HCT116 (cell line): ENCODE measurements at regions not wholly inside any gene's neighbourhood (a gene's known extent, or its start where the extent isn't known, plus 50 kb on each side); places are given as distances from the start of the nearest gene placed in this dataset.

Experiments
- ATAC-seq: fragments of 200-7000 bp; cut with Tn5 transposase; 2 replicates; pipeline ENCODE4 v1.9.1; 2020; ENCODE audit warnings: mild to moderate bottlenecking, moderate library complexity
- BruUV-seq: library from RNA; stranded (reverse); fragments of 400-500 nt; replicated peaks from 2 replicates; lab custom pipeline; 2021; lab: Mats Ljungman, UMichigan
- CTCF ChIA-PET: fragments of 300-600 bp; sonication (Branson Sonifier 250); formaldehyde crosslinking; loops from one replicate; lab custom pipeline; 2021; ENCODE audit warnings: antibody characterized with exemption; lab: Charles Lee
- POLR2A ChIA-PET: fragments of 300-600, 350-600 bp; sonication (Branson Sonifier 250); formaldehyde crosslinking; loops from one replicate; lab custom pipeline; 2021; ENCODE audit warnings: antibody characterized with exemption; lab: Charles Lee
- RAD21 ChIA-PET, 2 experiments: fragments of 300-600 bp; sonication (Branson Sonifier 250); formaldehyde crosslinking; loops; one replicate each; lab custom pipeline; 2023; ENCODE audit warnings: low total read pairs in 2 of 2; ENCODE audit not compliant: uncharacterized antibody in 2 of 2, unreplicated experiment in 2 of 2, low non-redundant PET in 1 of 2; lab: Charles Lee
- DNase-seq: peaks from one replicate; pipeline ENCODE4 v3.0.0-alpha.2; 2010; ENCODE audit warnings: low read depth, low spot score
- H2AFZ ChIP-seq: fragments of 200-600 bp; shearing (Covaris generic), sonication (generic); 2 replicates; pipeline ENCODE4 v1.6.1; 2017; ENCODE audit warnings: low read depth, mixed run types, mixed read lengths, antibody characterized with exemption, low read length; ENCODE audit not compliant: poor library complexity, severe bottlenecking
- H3K27ac ChIP-seq: 2 replicates; pipeline ENCODE4 v1.5.1; 2012; ENCODE audit warnings: low read depth, low read length
- H3K27me3 ChIP-seq: fragments of 200-600 bp; sonication (generic); 2 replicates; pipeline ENCODE4 v1.6.1; 2016; ENCODE audit warnings: mixed run types, low read length, mixed read lengths; ENCODE audit not compliant: insufficient read depth
- H3K36me3 ChIP-seq, 2 experiments: fragments of 200-500 bp in 1 of 2; fragments of 200-600 bp in 1 of 2; sonication (Bioruptor generic) in 1 of 2; sonication (generic) in 1 of 2; 2 replicates each; pipeline versions ENCODE4 v1.5.1 to v1.6.1; 2014 to 2016; ENCODE audit warnings: low read length in 2 of 2, inconsistent platforms in 1 of 2, mixed read lengths in 1 of 2, mixed run types in 1 of 2; ENCODE audit not compliant: insufficient read depth in 2 of 2, control insufficient read depth in 1 of 2
- H3K4me1 ChIP-seq, 2 experiments: fragments of 200-600 bp in 1 of 2; sonication (generic) in 1 of 2; 2 replicates each; pipeline versions ENCODE4 v1.5.1 to v1.6.1; 2012 to 2017; ENCODE audit warnings: low read length in 2 of 2, inconsistent platforms in 1 of 2, mild to moderate bottlenecking in 1 of 2, mixed read lengths in 1 of 2, mixed run types in 1 of 2, moderate library complexity in 1 of 2; ENCODE audit not compliant: insufficient read depth in 2 of 2, control insufficient read depth in 1 of 2
- H3K4me2 ChIP-seq: fragments of 200-600 bp; sonication (generic); 2 replicates; pipeline ENCODE4 v1.6.1; 2017; ENCODE audit warnings: mixed run types, low read length, mixed read lengths
- H3K4me3 ChIP-seq, 2 experiments: fragments of 200-600 bp in 1 of 2; sonication (generic) in 1 of 2; replicated peaks in 1 of 2; 2 replicates each; pipeline ENCODE4 v1.5.1; 2011 to 2016; ENCODE audit warnings: low read length in 2 of 2, control low read depth in 1 of 2, low read depth in 1 of 2, mild to moderate bottlenecking in 1 of 2, mixed read lengths in 1 of 2, mixed run types in 1 of 2
- H3K79me2 ChIP-seq: fragments of 200-600 bp; sonication (generic); 2 replicates; pipeline ENCODE4 v1.6.1; 2017; ENCODE audit warnings: mild to moderate bottlenecking, mixed run types, low read length, moderate library complexity, mixed read lengths; ENCODE audit not compliant: insufficient read depth
- H3K9ac ChIP-seq: fragments of 200-600 bp; sonication (generic); 2 replicates; pipeline ENCODE4 v1.6.1; 2016; ENCODE audit warnings: low read length, mixed read lengths
- H3K9me2 ChIP-seq: fragments of 200-600 bp; sonication (generic), shearing (Covaris generic); 2 replicates; pipeline ENCODE4 v1.6.1; 2017; ENCODE audit warnings: mixed run types, mild to moderate bottlenecking, moderate library complexity; ENCODE audit not compliant: insufficient read depth
- H3K9me3 ChIP-seq, 2 experiments: fragments of 200-500 bp in 1 of 2; fragments of 200-600 bp in 1 of 2; sonication (Bioruptor generic) in 1 of 2; sonication (generic) in 1 of 2; 2 replicates each; pipeline ENCODE4 v1.6.1; 2014 to 2017; ENCODE audit warnings: low read length in 2 of 2, mixed read lengths in 2 of 2, inconsistent platforms in 1 of 2, low read depth in 1 of 2, mild to moderate bottlenecking in 1 of 2, mixed run types in 1 of 2, moderate library complexity in 1 of 2; ENCODE audit not compliant: control insufficient read depth in 1 of 2, insufficient read depth in 1 of 2
- H4K20me1 ChIP-seq: fragments of 200-600 bp; sonication (generic), shearing (Covaris generic); 2 replicates; pipeline ENCODE4 v1.6.1; 2017; ENCODE audit warnings: mixed run types, mild to moderate bottlenecking, moderate library complexity; ENCODE audit not compliant: insufficient read depth
- CBX3 ChIP-seq: IDR thresholded peaks from 2 replicates; pipeline ENCODE4 v1.6.1; 2012; ENCODE audit warnings: low read depth
- CTCF ChIP-seq, 3 experiments: fragments of 200-600 bp in 1 of 3; sonication (generic) in 1 of 3; IDR thresholded peaks in 2 of 3; conservative IDR thresholded peaks in 1 of 3; 2 replicates each; pipeline ENCODE4 v1.5.1; 2012 to 2017; ENCODE audit warnings: low read depth in 2 of 3, low read length in 2 of 3, antibody characterized with exemption in 1 of 3, borderline replicate concordance in 1 of 3, control low read depth in 1 of 3, mild to moderate bottlenecking in 1 of 3, mixed read lengths in 1 of 3, mixed run types in 1 of 3, moderate library complexity in 1 of 3; ENCODE audit not compliant: insufficient read depth in 1 of 3
- EGR1 ChIP-seq: IDR thresholded peaks from 2 replicates; pipeline ENCODE4 v1.6.1; 2012; ENCODE audit warnings: low read depth
- ELF1 ChIP-seq: IDR thresholded peaks from 2 replicates; pipeline ENCODE4 v1.6.1; 2012; ENCODE audit warnings: low read depth, borderline replicate concordance
- JUND ChIP-seq: IDR thresholded peaks from 2 replicates; pipeline ENCODE4 v1.6.1; 2012
- MAX ChIP-seq: IDR thresholded peaks from 2 replicates; pipeline ENCODE4 v1.6.1; 2012
- POLR2A ChIP-seq: IDR thresholded peaks from 2 replicates; pipeline ENCODE4 v1.7.0; 2011; ENCODE audit warnings: borderline replicate concordance; ENCODE audit not compliant: insufficient read depth, insufficient read length; ENCODE audit errors: extremely low read depth
- POLR2AphosphoS5 ChIP-seq: IDR thresholded peaks from 2 replicates; pipeline ENCODE4 v1.6.1; 2011; ENCODE audit warnings: mild to moderate bottlenecking, low read depth, low read length, moderate library complexity
- RAD21 ChIP-seq: IDR thresholded peaks from 2 replicates; pipeline ENCODE4 v1.6.1; 2012; ENCODE audit warnings: low read depth, mild to moderate bottlenecking
- SIN3A ChIP-seq: IDR thresholded peaks from 2 replicates; pipeline ENCODE4 v1.6.1; 2012; ENCODE audit warnings: low read depth
- SP1 ChIP-seq: IDR thresholded peaks from 2 replicates; pipeline ENCODE4 v1.6.1; 2012; ENCODE audit warnings: low read depth
- SRF ChIP-seq: IDR thresholded peaks from 2 replicates; pipeline ENCODE4 v1.6.1; 2012; ENCODE audit warnings: low read depth
- TCF7L2 ChIP-seq: IDR thresholded peaks from 2 replicates; pipeline ENCODE4 v1.7.0; 2011; ENCODE audit warnings: borderline replicate concordance, inconsistent platforms; ENCODE audit not compliant: insufficient read depth, insufficient read length; ENCODE audit errors: extremely low read depth
- YY1 ChIP-seq: IDR thresholded peaks from 2 replicates; pipeline ENCODE4 v1.6.1; 2011; ENCODE audit warnings: low read length, low read depth, moderate library complexity, mild to moderate bottlenecking; ENCODE audit not compliant: insufficient replicate concordance; ENCODE audit errors: extremely low read depth
- intact Hi-C: fragments of 100-400 bp; cut with micrococcal nuclease; formaldehyde crosslinking; loops from 2 replicates; pipeline ENCODE4 v1.10.0; 2022
- TF ChIP-seq, protein P1 (sequence below): IDR thresholded peaks from 2 replicates; pipeline ENCODE4 v1.6.1; 2012
- TF ChIP-seq, protein P2 (sequence below): IDR thresholded peaks from 2 replicates; pipeline ENCODE4 v1.6.1; 2011; ENCODE audit warnings: mild to moderate bottlenecking, low read length, moderate library complexity; ENCODE audit not compliant: insufficient replicate concordance; ENCODE audit errors: extremely low read depth

DNA sequence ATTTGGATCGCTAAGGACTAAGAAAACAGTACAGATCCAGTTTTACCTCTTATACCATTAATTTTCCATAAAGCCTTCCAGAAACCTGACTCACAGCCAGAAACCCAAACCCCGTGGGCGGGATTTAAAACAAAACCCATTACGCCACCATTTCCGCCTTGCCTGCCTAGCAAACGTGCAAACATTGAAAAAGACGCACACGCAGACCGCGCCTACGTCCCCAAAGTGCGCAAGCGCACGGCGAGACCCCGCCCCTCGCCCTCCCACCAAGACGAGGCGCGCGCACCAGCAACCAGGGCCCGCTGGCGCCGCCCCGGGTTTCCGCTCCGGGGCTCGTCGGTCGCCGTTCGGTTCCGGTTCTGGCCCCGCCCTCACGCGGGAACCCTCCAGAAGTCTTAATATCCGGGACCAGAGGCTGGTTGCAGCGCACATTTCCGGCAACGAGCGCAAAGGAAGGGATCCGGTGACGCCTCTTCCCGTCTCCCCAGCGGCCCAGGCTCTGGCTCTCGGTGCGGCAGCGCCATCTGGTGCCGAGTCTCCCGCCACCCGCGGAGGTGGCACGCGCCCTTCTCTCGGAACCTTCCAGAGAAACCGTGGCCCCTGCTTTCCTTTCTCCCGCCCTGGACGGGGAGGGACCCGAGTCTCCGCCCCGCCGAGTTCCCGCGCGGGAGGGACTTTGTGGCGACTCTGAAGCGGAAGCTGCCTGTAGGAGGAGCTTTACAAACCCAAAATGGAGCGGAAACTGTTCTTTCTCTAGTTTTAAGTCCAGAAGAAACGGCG, 256.9 kb upstream of the STARD13 start:
- peak overlapping the region; percentile 56 to 61 for H3K4me3 ChIP-seq

More for the DNA sequence above, 256.9 kb upstream of the STARD13 start:
- Histone ChIP-seq H3K36me3 (no peaks in the 10 kb centered on the region), H3K79me2 (no peaks in the 10 kb centered on the region), H3K9ac (peak overlapping the region; percentile 75), H3K27me3 (no peaks in the 10 kb centered on the region), H3K9me2 (no peaks in the 10 kb centered on the region), H2AFZ (peak overlapping the region; percentile 28), H4K20me1 (no peaks in the 10 kb centered on the region), H3K27ac (peak overlapping the region; percentile 98), H3K4me2 (peak overlapping the region; percentile 81), H3K4me1 (peaks cover 19 to 26% of the 10 kb centered on the region in 2 experiments), H3K9me3 (no peaks in the 10 kb centered on the region)
- TF ChIP-seq, protein P1, sequence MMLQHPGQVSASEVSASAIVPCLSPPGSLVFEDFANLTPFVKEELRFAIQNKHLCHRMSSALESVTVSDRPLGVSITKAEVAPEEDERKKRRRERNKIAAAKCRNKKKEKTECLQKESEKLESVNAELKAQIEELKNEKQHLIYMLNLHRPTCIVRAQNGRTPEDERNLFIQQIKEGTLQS: no peak
- TF ChIP-seq YY1: peak; percentile 28
- peak; percentile 68 to 79 (median 78) for TF ChIP-seq CTCF (IDR thresholded peaks at IDR 0.05 in 2 of 3, conservative IDR thresholded peaks at IDR 0.05 in 1 of 3; ENCODE audit: borderline replicate concordance in 1 of 3, insufficient read depth in 1 of 3, low read depth in 2 of 3, low read length in 2 of 3)
- TF ChIP-seq, protein P2, sequence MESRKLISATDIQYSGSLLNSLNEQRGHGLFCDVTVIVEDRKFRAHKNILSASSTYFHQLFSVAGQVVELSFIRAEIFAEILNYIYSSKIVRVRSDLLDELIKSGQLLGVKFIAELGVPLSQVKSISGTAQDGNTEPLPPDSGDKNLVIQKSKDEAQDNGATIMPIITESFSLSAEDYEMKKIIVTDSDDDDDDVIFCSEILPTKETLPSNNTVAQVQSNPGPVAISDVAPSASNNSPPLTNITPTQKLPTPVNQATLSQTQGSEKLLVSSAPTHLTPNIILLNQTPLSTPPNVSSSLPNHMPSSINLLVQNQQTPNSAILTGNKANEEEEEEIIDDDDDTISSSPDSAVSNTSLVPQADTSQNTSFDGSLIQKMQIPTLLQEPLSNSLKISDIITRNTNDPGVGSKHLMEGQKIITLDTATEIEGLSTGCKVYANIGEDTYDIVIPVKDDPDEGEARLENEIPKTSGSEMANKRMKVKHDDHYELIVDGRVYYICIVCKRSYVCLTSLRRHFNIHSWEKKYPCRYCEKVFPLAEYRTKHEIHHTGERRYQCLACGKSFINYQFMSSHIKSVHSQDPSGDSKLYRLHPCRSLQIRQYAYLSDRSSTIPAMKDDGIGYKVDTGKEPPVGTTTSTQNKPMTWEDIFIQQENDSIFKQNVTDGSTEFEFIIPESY: peak; percentile 32
- 0 out of 2 replicates have a peak, but pooled peaks have one; percentile 65 for TF ChIP-seq SIN3A
- TF ChIP-seq SRF: no peak
- no peak; the same call in 1 of the 2 replicates for TF ChIP-seq SP1
- TF ChIP-seq JUND: no peak
- peak; percentile 67 for TF ChIP-seq ELF1
- peak; percentile 82; the same call in 1 of the 2 replicates for TF ChIP-seq CBX3
- TF ChIP-seq POLR2AphosphoS5: peak; percentile 73
- TF ChIP-seq RAD21: peak; percentile 93
- TF ChIP-seq TCF7L2: peak; percentile 40
- TF ChIP-seq POLR2A: peak; percentile 41
- peak; percentile 96 for TF ChIP-seq MAX
- peak; percentile 64; the same call in 1 of the 2 replicates for TF ChIP-seq EGR1
- peak; percentile 97 for DNase-seq
- CTCF ChIA-PET: interaction anchor here (0.6 to 2.1 kb wide), 20 partner anchors 9 to 961 kb away, joined by 3 to 9 read pairs (median 4); partner anchors contain the start of gene PDS5B
- ATAC-seq: peak; percentile 91
- BruUV-seq: no TSS peak
- intact Hi-C loops: loop anchor here (1.0 to 10.0 kb wide), 5 partner anchors 180 to 1622 kb away; partner anchors contain the start of gene PDS5B
- RAD21 ChIA-PET: interaction anchor here in 1 of 2 experiments (0.7 kb wide), 1 partner anchor 315 kb away, joined by 3 read pairs; no protein-coding TSS in a partner anchor
- POLR2A ChIA-PET: interaction anchor here (1.2 kb wide), 1 partner anchor 13 kb away, joined by 3 read pairs; no protein-coding TSS in a partner anchor
